SIG-M5 treated with dmso at 0.1 percent for 504 hours (cell line): ENCODE measurements at regions not wholly inside any gene's neighbourhood (a gene's known extent, or its start where the extent isn't known, plus 50 kb on each side); places are given as distances from the start of the nearest gene placed in this dataset.

Source experiments
- DNase-seq: peaks from one replicate; lab custom pipeline; 2025; ENCODE audit not compliant: unreplicated experiment; lab: John Stamatoyannopoulos, UW

- DNase-seq: no peak
Measured at GRCh38 chr4:14592950-14593349, 409.3 kb upstream of the CPEB2 start.

GRCh38 chr4:14596028-14596427, 406.3 kb upstream of the CPEB2 start:
- no peak for DNase-seq

- no peak for DNase-seq
Measured at GRCh38 chr4:14596437-14596836, 405.8 kb upstream of the CPEB2 start.

GRCh38 chr4:14596904-14597303, 405.4 kb upstream of the CPEB2 start:
- no peak for DNase-seq

- no peak for DNase-seq
Measured at GRCh38 chr4:14602206-14602605, 400.1 kb upstream of the CPEB2 start.

GRCh38 chr4:14607001-14607400, 395.3 kb upstream of the CPEB2 start:
- DNase-seq: no peak

GRCh38 chr4:14607578-14607977, 394.7 kb upstream of the CPEB2 start:
- DNase-seq: no peak

- DNase-seq: no peak
Measured at GRCh38 chr4:14608630-14609029, 393.7 kb upstream of the CPEB2 start.

GRCh38 chr4:14614840-14615239, 387.4 kb upstream of the CPEB2 start:
- DNase-seq: no peak

GRCh38 chr4:14615671-14616070, 386.6 kb upstream of the CPEB2 start:
- no peak for DNase-seq

GRCh38 chr4:14620567-14621141, 381.6 kb upstream of the CPEB2 start:
- DNase-seq: no peak

- DNase-seq: no peak
Measured at GRCh38 chr4:14621731-14622463, 380.4 kb upstream of the CPEB2 start.

GRCh38 chr4:14627038-14627437, 375.2 kb upstream of the CPEB2 start:
- DNase-seq: no peak

- DNase-seq: no peak
Measured at GRCh38 chr4:14631806-14632440, 370.4 kb upstream of the CPEB2 start.

GRCh38 chr4:14636563-14636962, 365.7 kb upstream of the CPEB2 start:
- DNase-seq: no peak

GRCh38 chr4:14640476-14640875, 361.8 kb upstream of the CPEB2 start:
- no peak for DNase-seq

GRCh38 chr4:14641871-14642270, 360.4 kb upstream of the CPEB2 start:
- DNase-seq: no peak

- no peak for DNase-seq
Measured at GRCh38 chr4:14644580-14645282, 357.6 kb upstream of the CPEB2 start.

GRCh38 chr4:14646831-14647230, 355.4 kb upstream of the CPEB2 start:
- no peak for DNase-seq

GRCh38 chr4:14650127-14650526, 352.2 kb upstream of the CPEB2 start:
- DNase-seq: no peak

GRCh38 chr4:14652522-14652921, 349.8 kb upstream of the CPEB2 start:
- DNase-seq: no peak

- no peak for DNase-seq
Measured at GRCh38 chr4:14653338-14653737, 348.9 kb upstream of the CPEB2 start.
